PFSK-1 (cell line): ENCODE measurements at regions not wholly inside any gene's neighbourhood (a gene's known extent, or its start where the extent isn't known, plus 50 kb on each side); places are given as distances from the start of the nearest gene placed in this dataset.

Source experiments
- FOXP2 ChIP-seq: optimal IDR thresholded peaks from 2 replicates; pipeline ENCODE3; 2011; ENCODE audit warnings: borderline replicate concordance, control low read depth, inconsistent platforms; ENCODE audit not compliant: insufficient read depth; ENCODE audit errors: extremely low read length, extremely low read depth
- POLR2AphosphoS5 ChIP-seq: IDR thresholded peaks from 2 replicates; pipeline ENCODE4 v1.6.1; 2012; ENCODE audit warnings: low read depth, mild to moderate bottlenecking, control low read depth, low read length, moderate library complexity
- SIN3A ChIP-seq: IDR thresholded peaks from 2 replicates; pipeline ENCODE4 v1.6.1; 2012; ENCODE audit warnings: mild to moderate bottlenecking, low read length, moderate library complexity, borderline replicate concordance; ENCODE audit not compliant: insufficient read depth
- TAF1 ChIP-seq: IDR thresholded peaks from 2 replicates; pipeline ENCODE4 v1.6.1; 2012; ENCODE audit warnings: low read length, control low read depth, borderline replicate concordance; ENCODE audit not compliant: insufficient read depth
- TF ChIP-seq, protein P1 (sequence below), 2 experiments: IDR thresholded peaks; 2 replicates each; pipeline versions ENCODE4 v1.6.1 to v1.8.0; 2011 to 2012; ENCODE audit warnings: low read depth in 2 of 2, low read length in 2 of 2, control low read depth in 1 of 2, inconsistent platforms in 1 of 2, mild to moderate bottlenecking in 1 of 2, moderate library complexity in 1 of 2; ENCODE audit not compliant: insufficient read depth in 1 of 2

DNA sequence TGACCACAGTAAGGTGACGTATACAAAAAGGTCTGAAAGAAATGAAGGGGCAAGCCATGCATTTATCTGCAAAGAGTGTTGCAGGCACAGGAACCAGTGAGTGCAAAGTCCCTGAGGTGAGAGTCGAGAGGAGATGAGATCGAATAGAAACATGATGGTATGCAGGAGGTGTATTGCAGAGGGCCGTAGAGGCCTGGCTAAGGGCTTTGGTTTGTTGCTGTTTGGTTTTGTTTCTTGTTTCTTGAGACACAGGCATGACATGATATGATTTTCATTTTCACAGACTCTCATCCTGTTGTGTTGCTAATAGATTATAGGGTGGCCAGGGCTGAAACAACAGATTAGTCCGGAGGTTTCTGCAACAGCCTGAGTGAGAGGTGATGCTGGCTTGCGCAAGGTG is 80.4 kb downstream of the HSPH1 start:
- no peak for TF ChIP-seq TAF1
- TF ChIP-seq FOXP2 = no peak
- TF ChIP-seq SIN3A = no peak

DNA sequence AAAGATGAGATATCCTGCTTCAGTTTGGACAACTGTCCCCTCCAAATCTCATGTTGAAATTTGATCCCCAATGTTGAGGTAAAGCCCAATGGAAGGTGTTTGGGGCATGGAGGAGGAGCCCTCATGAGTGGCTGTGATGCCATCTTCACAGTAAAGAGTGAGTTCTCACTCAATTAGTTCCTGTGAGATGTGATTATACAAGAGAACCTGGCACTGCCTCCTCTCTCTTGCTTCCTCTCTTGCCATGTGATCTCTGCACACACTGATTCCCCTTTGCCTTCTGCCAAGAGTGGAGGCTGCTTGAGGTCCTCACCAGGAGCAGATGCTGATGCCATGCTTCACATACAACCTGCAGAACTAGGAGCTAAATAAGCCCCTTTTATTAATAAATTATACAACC is 86.9 kb downstream of the HSPH1 start:
- no peak for TF ChIP-seq TAF1
- TF ChIP-seq POLR2AphosphoS5 = no peak
- TF ChIP-seq, protein P1, sequence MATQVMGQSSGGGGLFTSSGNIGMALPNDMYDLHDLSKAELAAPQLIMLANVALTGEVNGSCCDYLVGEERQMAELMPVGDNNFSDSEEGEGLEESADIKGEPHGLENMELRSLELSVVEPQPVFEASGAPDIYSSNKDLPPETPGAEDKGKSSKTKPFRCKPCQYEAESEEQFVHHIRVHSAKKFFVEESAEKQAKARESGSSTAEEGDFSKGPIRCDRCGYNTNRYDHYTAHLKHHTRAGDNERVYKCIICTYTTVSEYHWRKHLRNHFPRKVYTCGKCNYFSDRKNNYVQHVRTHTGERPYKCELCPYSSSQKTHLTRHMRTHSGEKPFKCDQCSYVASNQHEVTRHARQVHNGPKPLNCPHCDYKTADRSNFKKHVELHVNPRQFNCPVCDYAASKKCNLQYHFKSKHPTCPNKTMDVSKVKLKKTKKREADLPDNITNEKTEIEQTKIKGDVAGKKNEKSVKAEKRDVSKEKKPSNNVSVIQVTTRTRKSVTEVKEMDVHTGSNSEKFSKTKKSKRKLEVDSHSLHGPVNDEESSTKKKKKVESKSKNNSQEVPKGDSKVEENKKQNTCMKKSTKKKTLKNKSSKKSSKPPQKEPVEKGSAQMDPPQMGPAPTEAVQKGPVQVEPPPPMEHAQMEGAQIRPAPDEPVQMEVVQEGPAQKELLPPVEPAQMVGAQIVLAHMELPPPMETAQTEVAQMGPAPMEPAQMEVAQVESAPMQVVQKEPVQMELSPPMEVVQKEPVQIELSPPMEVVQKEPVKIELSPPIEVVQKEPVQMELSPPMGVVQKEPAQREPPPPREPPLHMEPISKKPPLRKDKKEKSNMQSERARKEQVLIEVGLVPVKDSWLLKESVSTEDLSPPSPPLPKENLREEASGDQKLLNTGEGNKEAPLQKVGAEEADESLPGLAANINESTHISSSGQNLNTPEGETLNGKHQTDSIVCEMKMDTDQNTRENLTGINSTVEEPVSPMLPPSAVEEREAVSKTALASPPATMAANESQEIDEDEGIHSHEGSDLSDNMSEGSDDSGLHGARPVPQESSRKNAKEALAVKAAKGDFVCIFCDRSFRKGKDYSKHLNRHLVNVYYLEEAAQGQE (IDR thresholded peaks at IDR 0.05; ENCODE audit: insufficient read depth in 1 of 2, low read depth in 2 of 2, low read length in 2 of 2) = no peak
- TF ChIP-seq FOXP2 = no peak
- TF ChIP-seq SIN3A = no peak

DNA sequence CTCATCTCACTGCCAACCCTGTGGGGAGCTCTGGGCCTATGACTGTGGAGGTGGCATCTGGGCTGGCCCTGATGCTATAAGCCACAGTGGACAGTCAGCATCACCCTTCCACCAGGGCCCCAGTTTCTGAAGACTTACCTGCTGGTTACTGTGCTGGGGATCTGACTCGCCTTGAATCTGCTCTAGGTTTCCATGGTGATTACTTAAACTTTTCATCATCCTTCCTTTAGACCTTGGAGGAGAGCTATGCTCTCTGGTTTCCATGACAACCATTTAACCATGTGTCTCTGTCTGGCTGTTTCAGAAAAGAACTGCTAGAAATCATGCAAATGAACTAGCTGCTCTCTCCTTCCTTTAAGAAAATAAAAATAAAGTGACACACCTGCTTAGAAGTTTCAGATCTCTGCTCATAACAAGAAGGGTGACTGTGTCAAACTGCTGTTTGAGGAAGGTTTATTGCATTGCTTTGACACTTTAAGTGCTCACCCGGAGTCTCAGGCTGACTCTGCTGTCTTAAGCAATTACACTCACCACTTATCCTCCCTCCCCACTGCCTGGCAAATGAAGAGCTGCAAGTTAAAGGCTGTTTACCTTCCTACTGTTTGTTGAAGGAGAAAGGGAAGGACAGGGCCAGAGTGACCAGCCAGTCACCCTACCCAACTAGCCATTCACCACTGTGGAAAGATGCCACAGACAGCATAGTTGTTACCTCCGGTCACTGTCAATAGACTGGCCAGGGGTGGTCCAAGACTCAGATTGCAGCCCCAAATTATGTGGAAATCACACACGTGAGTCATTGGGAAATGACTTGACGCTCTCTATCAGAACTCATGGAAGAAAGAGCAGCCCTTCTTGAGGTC is 87.6 kb downstream of the HSPH1 start:
- TF ChIP-seq, protein P1 (IDR thresholded peaks at IDR 0.05; ENCODE audit: insufficient read depth in 1 of 2, low read depth in 2 of 2, low read length in 2 of 2) = no peak
- no peak for TF ChIP-seq FOXP2
- TF ChIP-seq POLR2AphosphoS5 = no peak
- TF ChIP-seq TAF1 = no peak
- TF ChIP-seq SIN3A = no peak

DNA sequence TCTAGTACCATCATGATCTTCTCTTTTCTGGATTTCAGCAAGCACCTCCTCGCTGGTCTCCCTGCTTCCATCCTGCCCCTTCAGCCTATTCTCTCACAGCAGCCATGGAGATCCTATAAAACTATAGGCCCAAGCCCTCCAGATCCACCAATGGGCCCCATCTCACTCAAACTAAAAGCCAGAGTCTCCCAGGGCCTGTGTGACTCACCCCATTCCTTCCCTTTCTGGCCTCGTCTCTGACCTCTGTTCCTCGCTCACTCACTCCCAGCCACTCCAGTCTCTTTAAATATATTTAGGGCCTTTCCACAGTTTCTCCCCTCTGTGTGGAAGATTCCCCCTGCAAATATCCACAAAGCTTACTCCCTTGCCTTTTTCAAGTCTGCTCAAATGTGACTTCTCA is 89.7 kb downstream of the HSPH1 start:
- TF ChIP-seq, protein P1 (IDR thresholded peaks at IDR 0.05; ENCODE audit: insufficient read depth in 1 of 2, low read depth in 2 of 2, low read length in 2 of 2) = no peak
- no peak for TF ChIP-seq TAF1
- no peak for TF ChIP-seq SIN3A
- no peak for TF ChIP-seq POLR2AphosphoS5
- no peak for TF ChIP-seq FOXP2

DNA sequence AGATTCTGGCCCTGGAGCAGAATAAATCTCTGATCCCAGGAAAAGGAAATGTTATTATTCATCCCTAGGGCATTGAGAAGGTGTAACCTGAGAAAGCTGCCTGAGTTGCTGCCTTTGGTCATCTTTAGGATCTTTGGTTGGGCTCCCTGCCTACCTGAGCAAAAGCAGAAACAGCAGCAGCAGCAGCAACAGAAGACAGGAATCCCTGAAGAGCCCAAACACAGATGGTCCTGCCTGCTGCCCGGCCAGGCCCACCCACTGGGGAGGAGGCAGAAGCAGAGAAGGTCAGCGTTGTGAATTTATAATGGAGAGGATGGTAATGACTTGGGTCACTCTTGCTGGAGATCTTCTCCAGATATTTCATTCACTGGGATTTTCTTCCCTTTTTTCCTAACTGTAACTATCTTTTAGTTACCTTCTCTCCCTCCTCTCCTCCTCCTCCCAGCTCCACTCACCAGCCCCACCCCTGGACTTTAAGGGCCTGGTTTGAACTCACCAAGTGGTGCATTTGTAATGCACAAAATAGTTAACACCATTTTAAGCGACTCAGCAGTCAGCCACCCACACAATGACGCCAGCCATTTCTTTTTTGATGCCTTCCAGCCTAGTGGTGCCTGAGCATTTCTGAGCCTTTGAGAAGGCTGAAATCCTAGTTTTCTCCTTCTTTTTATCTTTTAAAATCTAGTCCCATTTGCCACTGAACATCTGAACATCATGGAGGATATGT is 91.7 kb downstream of the HSPH1 start:
- TF ChIP-seq TAF1 (no peak), POLR2AphosphoS5 (no peak), SIN3A (no peak), FOXP2 (no peak)
- TF ChIP-seq, protein P1 (IDR thresholded peaks at IDR 0.05; ENCODE audit: insufficient read depth in 1 of 2, low read depth in 2 of 2, low read length in 2 of 2) = no peak
